Endothelial cell of umbilical vein (primary cell): ENCODE measurements at regions not wholly inside any gene's neighbourhood (a gene's known extent, or its start where the extent isn't known, plus 50 kb on each side); places are given as distances from the start of the nearest gene placed in this dataset.
"Not testable (repeated sequence)": the region's sequence is repeated elsewhere in the genome, so short reads cannot be mapped to it uniquely, and the experiment has no call there.

Source experiments
- CTCF ChIP-seq, 2 donors: IDR thresholded peaks; 1 replicate in 1 of 2; 2 replicates in 1 of 2; pipeline ENCODE4 v1.5.1; 2011; ENCODE audit warnings: low read length in 2 of 2, mild to moderate bottlenecking in 2 of 2, moderate library complexity in 2 of 2, control low read depth in 1 of 2, inconsistent platforms in 1 of 2, low read depth in 1 of 2; ENCODE audit not compliant: insufficient read depth in 1 of 2; ENCODE audit errors: extremely low read depth in 1 of 2
- EZH2 ChIP-seq: IDR thresholded peaks from 2 replicates; pipeline ENCODE4 v1.6.1; 2012; ENCODE audit warnings: borderline replicate concordance, low read depth, mild to moderate bottlenecking, moderate library complexity, low read length, inconsistent platforms; ENCODE audit not compliant: severe bottlenecking
- GATA2 ChIP-seq: IDR thresholded peaks from 2 replicates; pipeline ENCODE4 v1.7.0; 2011; ENCODE audit warnings: low read depth, mild to moderate bottlenecking, moderate library complexity, mixed read lengths, low read length; ENCODE audit not compliant: insufficient read length, insufficient read depth
- JUN ChIP-seq: IDR thresholded peaks from 2 replicates; pipeline ENCODE4 v1.6.1; 2011; ENCODE audit warnings: borderline replicate concordance, low read depth; ENCODE audit not compliant: insufficient read length, insufficient read depth
- MAX ChIP-seq: IDR thresholded peaks from 2 replicates; pipeline ENCODE4 v1.6.1; 2011; ENCODE audit not compliant: insufficient read depth, insufficient read length
- POLR2A ChIP-seq: IDR thresholded peaks from 2 replicates; pipeline ENCODE4 v1.6.1; 2012; ENCODE audit warnings: low read depth, mild to moderate bottlenecking, control low read depth, low read length
- POLR2AphosphoS5 ChIP-seq: IDR thresholded peaks from 2 replicates; pipeline ENCODE4 v1.6.1; 2012; ENCODE audit warnings: low read depth, mild to moderate bottlenecking, control low read depth, low read length, moderate library complexity; ENCODE audit not compliant: insufficient read depth

GRCh38 chr5:87718224-87718925 is 305.6 kb upstream of the CCNH start:
- TF ChIP-seq CTCF (IDR thresholded peaks at IDR 0.05; ENCODE audit: extremely low read depth in 1 of 2, insufficient read depth in 1 of 2, low read depth in 1 of 2, low read length in 2 of 2); POLR2A; EZH2; POLR2AphosphoS5; JUN; MAX; GATA2: not testable (repeated sequence)
